Activated CD4-positive, alpha-beta T cell treated with anti-CD3 and anti-CD28 coated beads, Interleukin-2, amount 50 U/mL, for 1 hour (primary cell): ENCODE measurements at regions not wholly inside any gene's neighbourhood (a gene's known extent, or its start where the extent isn't known, plus 50 kb on each side); places are given as distances from the start of the nearest gene placed in this dataset.
"Not testable (repeated sequence)": the region's sequence is repeated elsewhere in the genome, so short reads cannot be mapped to it uniquely, and the experiment has no call there.

Experiments
- DNase-seq: peaks from one replicate; pipeline ENCODE4 v3.0.0-alpha.2; 2020

GRCh38 chr4:53865054-53865453 lies 199.4 kb downstream of the CHIC2 start:
- DNase-seq = no peak

DNA sequence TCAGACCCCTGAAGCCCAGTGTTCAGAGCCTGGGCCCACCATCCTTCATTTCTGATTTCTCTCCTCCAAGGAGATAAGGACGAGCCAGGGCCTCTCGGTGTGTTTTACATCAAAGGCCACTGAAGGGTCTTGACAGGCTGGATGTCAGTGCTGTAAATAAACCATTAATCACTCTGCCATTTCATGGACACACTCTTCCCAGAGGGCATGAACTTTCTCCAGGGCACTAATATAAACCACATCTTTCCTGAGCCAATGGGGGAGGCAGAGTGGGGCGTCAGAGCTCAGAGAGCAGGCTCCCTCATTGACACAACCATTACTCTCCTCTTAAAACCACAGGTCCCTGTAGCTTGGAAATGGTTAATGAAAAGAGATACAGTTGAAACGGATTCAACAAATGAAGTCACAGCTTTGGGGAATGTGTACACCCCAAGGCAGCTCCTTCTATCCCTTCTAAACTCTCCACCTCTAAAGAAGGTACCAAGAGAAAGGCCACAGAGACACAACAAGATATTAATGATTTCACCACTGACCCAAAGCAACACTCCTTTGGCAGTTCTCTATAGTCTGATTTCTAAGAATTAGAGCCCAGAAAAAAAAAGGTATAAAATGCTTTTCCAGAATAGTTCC lies 200.6 kb downstream of the CHIC2 start:
- DNase-seq = no peak

- no peak for DNase-seq
Observed at GRCh38 chr4:53863158-53863557, 201.2 kb downstream of the CHIC2 start.

- DNase-seq = no peak
Observed at GRCh38 chr4:53861856-53862610, 202.4 kb downstream of the CHIC2 start.

- DNase-seq = no peak
Observed at GRCh38 chr4:53859305-53859704, 205.1 kb downstream of the CHIC2 start.

DNA sequence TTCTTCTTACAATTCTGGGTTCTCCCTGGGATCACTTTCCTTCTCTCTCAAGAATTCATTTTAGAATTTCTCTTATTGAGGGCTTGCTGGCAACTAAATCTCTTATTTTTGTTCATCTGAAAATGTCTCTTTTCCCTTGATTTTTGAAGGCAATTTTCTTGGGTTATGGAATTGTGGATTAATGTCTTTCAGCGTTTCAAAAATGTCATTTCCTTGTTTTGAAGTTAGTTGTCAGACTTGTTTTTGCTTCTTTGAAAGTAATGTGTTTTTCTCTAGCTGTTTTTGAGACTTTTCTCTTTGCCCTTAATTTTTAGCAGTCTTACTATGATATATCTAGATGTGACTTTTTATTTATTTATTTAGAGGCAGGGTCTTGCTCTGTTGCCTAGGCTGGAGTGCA lies 205.7 kb downstream of the CHIC2 start:
- DNase-seq = no peak

DNA sequence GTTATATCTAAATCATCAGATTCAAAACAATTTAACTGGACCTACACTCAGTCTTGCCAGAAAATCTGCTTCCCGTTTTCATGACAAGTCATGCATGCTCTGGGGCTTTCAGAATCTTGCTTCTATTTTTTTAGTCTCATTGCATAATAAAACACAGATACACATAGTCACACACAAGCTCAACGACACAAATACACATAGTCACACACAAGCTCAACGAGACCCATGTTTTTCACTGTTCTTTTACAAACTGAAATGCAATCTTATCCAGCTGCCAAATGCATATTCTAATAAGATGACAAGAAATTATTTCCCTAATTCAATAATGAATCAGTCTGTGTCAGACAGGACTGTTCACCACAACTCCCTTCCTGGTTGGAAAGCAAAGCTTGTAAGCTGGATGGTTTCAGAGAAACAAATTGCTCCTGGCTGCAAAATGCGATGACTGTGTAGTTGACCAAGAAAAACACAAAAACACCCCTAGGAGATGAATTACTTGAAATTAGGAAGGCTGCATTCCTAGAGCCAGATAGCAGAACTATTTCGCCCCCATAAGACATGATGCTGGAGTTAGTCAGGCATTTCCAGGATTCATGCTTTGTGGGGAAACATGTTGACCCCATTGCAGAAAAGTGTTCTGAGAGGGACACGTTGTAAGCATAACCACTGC lies 208.7 kb downstream of the CHIC2 start:
- no peak for DNase-seq

- DNase-seq = no peak
Observed at GRCh38 chr4:53854991-53855568, 209.3 kb downstream of the CHIC2 start.

- no peak for DNase-seq
Observed at GRCh38 chr4:53852343-53852742, 212.1 kb downstream of the CHIC2 start.

GRCh38 chr4:53847965-53848364 lies 216.4 kb downstream of the CHIC2 start:
- no peak for DNase-seq

DNA sequence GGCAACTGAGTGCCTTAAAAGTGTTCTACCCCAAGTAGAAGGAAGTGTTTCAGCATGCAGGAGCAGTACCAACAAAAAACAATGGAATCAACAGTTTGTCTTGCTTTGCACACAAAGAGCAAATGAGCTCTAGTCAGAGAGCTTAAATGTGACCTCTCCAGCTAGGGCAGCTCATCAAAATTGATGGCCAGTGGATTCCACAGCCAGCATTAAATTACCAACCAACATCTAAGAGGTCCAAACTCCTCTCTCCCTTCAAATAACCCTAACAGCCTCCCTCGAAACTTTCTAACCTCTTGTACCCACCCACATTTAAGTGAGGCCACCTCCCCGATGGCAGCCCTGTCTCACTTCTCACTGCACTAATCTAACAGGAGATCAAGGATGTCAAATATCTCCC lies 219.9 kb downstream of the CHIC2 start:
- no peak for DNase-seq

DNA sequence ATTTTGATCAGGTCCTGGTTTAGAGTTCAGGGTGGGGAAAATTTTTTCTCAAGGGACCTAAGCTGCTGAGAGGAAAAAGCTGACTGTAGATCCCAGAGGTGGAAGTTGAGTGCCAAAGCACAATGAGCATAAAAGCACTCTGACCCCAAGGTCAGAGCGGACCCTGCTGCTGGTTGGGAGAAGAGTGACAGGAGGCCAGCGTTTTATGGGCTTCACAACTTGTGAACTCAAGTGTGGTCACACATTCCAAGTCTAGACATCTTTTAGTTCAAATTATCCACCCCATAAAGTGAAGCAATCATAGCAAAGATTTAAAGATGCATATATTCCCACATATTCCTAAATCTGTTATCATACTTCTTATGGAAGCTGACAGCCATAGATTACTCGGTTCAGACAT lies 220.3 kb downstream of the CHIC2 start:
- DNase-seq = no peak

- DNase-seq = no peak
Observed at GRCh38 chr4:53841711-53842110, 222.7 kb downstream of the CHIC2 start.

DNA sequence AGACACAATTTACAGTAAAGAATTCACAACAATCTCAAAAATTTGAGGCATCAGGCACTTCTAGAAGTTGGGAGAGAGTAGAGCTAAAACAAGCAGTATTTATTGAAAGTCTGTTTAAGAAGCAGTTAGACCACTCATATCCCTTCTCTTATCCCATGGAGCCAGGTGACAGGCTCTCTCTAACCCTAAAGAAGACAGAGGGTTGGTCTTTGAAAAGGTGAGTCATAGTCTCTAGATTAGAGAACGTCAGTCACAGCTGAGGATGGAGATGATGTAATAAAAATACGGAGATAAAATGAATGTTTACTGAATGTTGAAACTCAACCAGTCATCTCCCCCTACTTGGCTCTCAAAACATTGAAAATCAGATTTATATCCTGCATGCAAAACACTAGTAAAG lies 223.8 kb downstream of the CHIC2 start:
- DNase-seq = no peak

- not testable (repeated sequence) for DNase-seq
Observed at GRCh38 chr4:53833302-53834003, 231.0 kb downstream of the CHIC2 start.

- DNase-seq = no peak
Observed at GRCh38 chr4:53832549-53832948, 231.9 kb downstream of the CHIC2 start.

DNA sequence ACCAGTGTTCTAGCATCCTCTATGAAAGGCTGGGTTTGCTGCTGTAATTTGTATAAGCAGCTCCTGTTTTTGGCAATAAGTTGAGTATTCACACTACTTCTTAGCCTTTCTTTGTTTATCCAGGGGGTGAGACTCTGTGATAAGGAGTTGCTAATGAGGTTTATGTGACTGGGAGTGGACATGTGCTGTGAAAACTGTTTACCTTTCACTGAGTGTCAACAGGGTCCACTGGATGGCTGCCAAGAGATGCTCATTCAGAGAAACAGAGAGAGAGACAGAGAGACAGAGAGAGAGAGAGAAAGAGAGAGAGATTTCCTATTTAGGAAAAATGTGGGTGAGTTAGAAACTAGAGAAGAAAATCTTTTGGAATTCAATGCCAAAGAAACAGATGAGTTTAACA lies 233.9 kb downstream of the CHIC2 start:
- no peak for DNase-seq

DNA sequence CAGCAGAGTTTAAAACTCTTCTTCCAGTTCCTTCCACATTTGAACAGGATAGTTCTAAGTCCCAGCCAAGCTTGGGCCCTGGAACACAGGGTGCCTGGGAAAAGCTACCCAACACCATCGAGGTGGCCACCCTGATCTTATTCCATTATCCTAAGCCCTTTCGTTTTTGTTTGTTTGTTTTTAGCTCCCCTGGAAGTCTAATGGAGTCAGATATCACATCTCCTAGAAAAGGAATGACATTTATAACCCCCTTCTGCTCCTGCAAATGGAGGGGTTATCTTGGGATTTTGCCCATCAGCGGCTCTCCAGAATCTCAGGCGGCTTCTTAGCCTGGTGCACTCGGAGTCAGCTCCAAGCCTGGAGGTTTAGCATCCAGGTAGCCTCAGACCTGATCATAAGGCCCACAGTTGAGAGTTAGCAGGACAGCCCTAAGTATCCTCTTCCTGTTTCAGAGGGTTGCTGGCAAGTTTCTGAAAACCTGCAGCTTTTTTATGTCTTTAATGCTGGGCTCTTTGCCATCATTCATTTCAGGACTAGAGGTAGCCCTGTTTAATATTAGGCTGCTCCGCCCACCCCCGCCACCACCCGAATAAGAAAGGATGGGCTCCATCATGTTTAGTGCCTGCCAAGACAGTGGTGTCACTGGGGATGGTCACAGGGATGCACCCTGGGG lies 230.0 kb upstream of the LNX1 start:
- no peak for DNase-seq

DNA sequence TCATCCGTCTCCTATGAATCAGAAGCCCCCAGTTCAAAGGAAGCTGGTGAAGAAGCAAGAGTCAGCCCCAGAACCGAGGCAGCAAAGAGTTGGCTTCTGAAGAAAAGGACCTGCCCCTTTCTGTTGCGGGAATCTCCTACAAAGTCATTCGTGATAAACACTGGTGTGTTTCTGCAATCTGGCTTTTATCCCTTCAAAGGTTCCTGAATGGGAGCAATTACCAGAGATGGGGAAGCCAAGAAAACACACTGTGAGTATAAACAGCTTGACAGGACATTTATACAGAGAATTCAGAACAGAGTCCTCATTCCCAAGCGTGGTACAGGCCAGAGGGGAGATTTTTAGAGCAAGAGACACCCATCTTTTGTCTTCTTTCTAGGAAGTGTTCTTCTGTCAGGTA lies 226.8 kb upstream of the LNX1 start:
- no peak for DNase-seq

GRCh38 chr4:53816561-53816960 lies 225.3 kb upstream of the LNX1 start:
- DNase-seq = no peak

- no peak for DNase-seq
Observed at GRCh38 chr4:53815281-53815680, 224.0 kb upstream of the LNX1 start.

DNA sequence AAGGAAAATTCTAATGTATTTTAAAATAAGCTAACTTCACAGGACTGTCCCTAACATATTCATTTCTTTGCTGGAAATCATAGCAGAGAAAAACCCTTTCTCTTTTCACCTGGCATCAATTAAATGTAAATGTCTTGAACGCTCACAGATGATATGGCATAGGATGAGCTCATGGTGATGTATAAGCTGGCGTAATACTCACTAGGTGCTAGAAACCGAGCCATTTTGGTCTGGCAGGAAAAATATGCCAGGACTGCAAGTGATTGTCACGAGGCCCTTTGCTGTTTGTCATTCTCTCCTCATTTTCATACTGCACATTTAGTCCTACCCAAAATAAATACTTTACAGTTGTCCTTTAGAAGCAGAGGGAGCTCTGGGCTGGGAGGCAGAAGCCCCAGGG lies 222.7 kb upstream of the LNX1 start:
- DNase-seq = no peak

- no peak for DNase-seq
Observed at GRCh38 chr4:53810643-53811042, 219.4 kb upstream of the LNX1 start.
